Activated CD4-positive, alpha-beta T cell treated with anti-CD3 and anti-CD28 coated beads, Interleukin-2, amount 10 ng/mL, durations not matched to agents 24 days and 14 days (primary cell): ENCODE measurements at regions not wholly inside any gene's neighbourhood (a gene's known extent, or its start where the extent isn't known, plus 50 kb on each side); places are given as distances from the start of the nearest gene placed in this dataset.

Experiments used
- DNase-seq: peaks from one replicate; pipeline ENCODE4 v3.0.0; 2022
- H3K27ac Mint-ChIP-seq: one replicate; pipeline ENCODE4 v1.8.0; 2022; ENCODE audit warnings: mild to moderate bottlenecking, mixed read lengths
- H3K27me3 Mint-ChIP-seq: one replicate; pipeline ENCODE4 v1.8.0; 2022; ENCODE audit warnings: mixed read lengths
- H3K36me3 Mint-ChIP-seq: one replicate; pipeline ENCODE4 v1.8.0; 2022; ENCODE audit warnings: low read depth, mild to moderate bottlenecking, mixed read lengths
- H3K4me1 Mint-ChIP-seq: one replicate; pipeline ENCODE4 v1.8.0; 2021; ENCODE audit warnings: mixed read lengths
- H3K4me3 Mint-ChIP-seq: one replicate; pipeline ENCODE4 v1.8.0; 2022; ENCODE audit warnings: mild to moderate bottlenecking, moderate library complexity, mixed read lengths
- H3K9me3 Mint-ChIP-seq: one replicate; pipeline ENCODE4 v1.8.0; 2021; ENCODE audit warnings: mixed read lengths
- intact Hi-C: fragments of 100-400 bp; cut with micrococcal nuclease; formaldehyde crosslinking; loops from one replicate; pipeline ENCODE4 v1.15.1; 2023

GRCh38 chr4:132506568-132506967, 642.5 kb upstream of the PCDH10 start:
- no peak for DNase-seq

GRCh38 chr4:132513491-132513890, 635.6 kb upstream of the PCDH10 start:
- Mint-ChIP-seq H3K4me1 (no peaks in the 10 kb centered on the region), H3K27me3 (no peaks in the 10 kb centered on the region), H3K4me3 (no peak overlapping the region), H3K27ac (no peak overlapping the region), H3K9me3 (no peaks in the 10 kb centered on the region), H3K36me3 (no peaks in the 10 kb centered on the region)
- intact Hi-C loops, result no loop called here
- DNase-seq, result no peak

More at GRCh38 chr4:132506568-132506967, 642.5 kb upstream of the PCDH10 start:
- Mint-ChIP-seq H3K4me1 (no peaks in the 10 kb centered on the region), H3K27me3 (no peaks in the 10 kb centered on the region), H3K4me3 (no peak overlapping the region), H3K27ac (no peak overlapping the region), H3K9me3 (no peaks in the 10 kb centered on the region), H3K36me3 (no peaks in the 10 kb centered on the region)
- intact Hi-C loops, result no loop called here

- Mint-ChIP-seq H3K9me3 (no peaks in the 10 kb centered on the region), H3K27me3 (no peaks in the 10 kb centered on the region), H3K4me3 (no peak overlapping the region), H3K4me1 (no peaks in the 10 kb centered on the region), H3K27ac (no peak overlapping the region), H3K36me3 (no peaks in the 10 kb centered on the region)
- no peak for DNase-seq
- intact Hi-C loops, result no loop called here
These were observed 622.4 kb upstream of the PCDH10 start for GRCh38 chr4:132526652-132527051.

GRCh38 chr4:132527817-132528216, 621.3 kb upstream of the PCDH10 start:
- DNase-seq, result no peak
- Mint-ChIP-seq H3K27ac (no peak overlapping the region), H3K36me3 (no peaks in the 10 kb centered on the region), H3K9me3 (no peaks in the 10 kb centered on the region), H3K27me3 (no peaks in the 10 kb centered on the region), H3K4me3 (no peak overlapping the region), H3K4me1 (no peaks in the 10 kb centered on the region)
- intact Hi-C loops, result no loop called here

- DNase-seq, result no peak
- no peak overlapping the region for H3K27ac Mint-ChIP-seq
- no peak overlapping the region for H3K4me3 Mint-ChIP-seq
- no peaks in the 10 kb centered on the region for H3K4me1 Mint-ChIP-seq
- intact Hi-C loops, result no loop called here
- H3K9me3 Mint-ChIP-seq, result no peaks in the 10 kb centered on the region
- H3K36me3 Mint-ChIP-seq, result no peaks in the 10 kb centered on the region
- H3K27me3 Mint-ChIP-seq, result no peaks in the 10 kb centered on the region
These were observed 618.2 kb upstream of the PCDH10 start for GRCh38 chr4:132530861-132531260.

- H3K4me3 Mint-ChIP-seq, result no peak overlapping the region
- no peaks in the 10 kb centered on the region for H3K27me3 Mint-ChIP-seq
- intact Hi-C loops, result no loop called here
- DNase-seq, result no peak
- H3K36me3 Mint-ChIP-seq, result no peaks in the 10 kb centered on the region
- H3K4me1 Mint-ChIP-seq, result no peaks in the 10 kb centered on the region
- H3K9me3 Mint-ChIP-seq, result no peaks in the 10 kb centered on the region
- H3K27ac Mint-ChIP-seq, result no peak overlapping the region
These were observed 608.8 kb upstream of the PCDH10 start for GRCh38 chr4:132540268-132540667.

- Mint-ChIP-seq H3K9me3 (no peaks in the 10 kb centered on the region), H3K36me3 (no peaks in the 10 kb centered on the region), H3K4me3 (no peak overlapping the region), H3K4me1 (no peaks in the 10 kb centered on the region), H3K27ac (no peak overlapping the region), H3K27me3 (no peaks in the 10 kb centered on the region)
- intact Hi-C loops, result no loop called here
- no peak for DNase-seq
These were observed 608.3 kb upstream of the PCDH10 start for GRCh38 chr4:132540797-132541196.

- Mint-ChIP-seq H3K4me1 (no peaks in the 10 kb centered on the region), H3K36me3 (no peaks in the 10 kb centered on the region)
These were observed 606.9 kb upstream of the PCDH10 start for GRCh38 chr4:132542228-132542627.

GRCh38 chr4:132548463-132548862, 600.6 kb upstream of the PCDH10 start:
- no peaks in the 10 kb centered on the region for H3K4me1 Mint-ChIP-seq
- no peak for DNase-seq
- H3K36me3 Mint-ChIP-seq, result no peaks in the 10 kb centered on the region
- intact Hi-C loops, result no loop called here
- no peaks in the 10 kb centered on the region for H3K27me3 Mint-ChIP-seq
- H3K9me3 Mint-ChIP-seq, result no peaks in the 10 kb centered on the region
- no peak overlapping the region for H3K4me3 Mint-ChIP-seq
- no peak overlapping the region for H3K27ac Mint-ChIP-seq

More at GRCh38 chr4:132542228-132542627, 606.9 kb upstream of the PCDH10 start:
- no peak overlapping the region for H3K27ac Mint-ChIP-seq
- intact Hi-C loops, result no loop called here
- H3K4me3 Mint-ChIP-seq, result no peak overlapping the region
- no peaks in the 10 kb centered on the region for H3K27me3 Mint-ChIP-seq
- DNase-seq, result no peak
- H3K9me3 Mint-ChIP-seq, result no peaks in the 10 kb centered on the region

GRCh38 chr4:132556316-132556715, 592.8 kb upstream of the PCDH10 start:
- no peak overlapping the region for H3K27ac Mint-ChIP-seq
- intact Hi-C loops, result no loop called here

GRCh38 chr4:132557660-132558059, 591.4 kb upstream of the PCDH10 start:
- no peaks in the 10 kb centered on the region for H3K27me3 Mint-ChIP-seq
- H3K4me1 Mint-ChIP-seq, result no peaks in the 10 kb centered on the region
- intact Hi-C loops, result no loop called here
- no peak overlapping the region for H3K27ac Mint-ChIP-seq
- H3K9me3 Mint-ChIP-seq, result no peaks in the 10 kb centered on the region
- no peaks in the 10 kb centered on the region for H3K36me3 Mint-ChIP-seq
- no peak for DNase-seq
- H3K4me3 Mint-ChIP-seq, result no peak overlapping the region

More at GRCh38 chr4:132556316-132556715, 592.8 kb upstream of the PCDH10 start:
- H3K9me3 Mint-ChIP-seq, result no peaks in the 10 kb centered on the region
- H3K36me3 Mint-ChIP-seq, result no peaks in the 10 kb centered on the region
- no peaks in the 10 kb centered on the region for H3K4me1 Mint-ChIP-seq
- no peak for DNase-seq
- no peak overlapping the region for H3K4me3 Mint-ChIP-seq
- no peaks in the 10 kb centered on the region for H3K27me3 Mint-ChIP-seq

- intact Hi-C loops, result no loop called here
- H3K27ac Mint-ChIP-seq, result no peak overlapping the region
- H3K36me3 Mint-ChIP-seq, result no peaks in the 10 kb centered on the region
- DNase-seq, result no peak
- no peaks in the 10 kb centered on the region for H3K9me3 Mint-ChIP-seq
- no peaks in the 10 kb centered on the region for H3K27me3 Mint-ChIP-seq
- H3K4me1 Mint-ChIP-seq, result no peaks in the 10 kb centered on the region
- no peak overlapping the region for H3K4me3 Mint-ChIP-seq
These were observed 584.2 kb upstream of the PCDH10 start for GRCh38 chr4:132564920-132565319.

GRCh38 chr4:132565542-132565941, 583.6 kb upstream of the PCDH10 start:
- no peak overlapping the region for H3K27ac Mint-ChIP-seq
- H3K27me3 Mint-ChIP-seq, result no peaks in the 10 kb centered on the region
- no peaks in the 10 kb centered on the region for H3K9me3 Mint-ChIP-seq
- no peaks in the 10 kb centered on the region for H3K36me3 Mint-ChIP-seq
- H3K4me3 Mint-ChIP-seq, result no peak overlapping the region
- DNase-seq, result no peak
- intact Hi-C loops, result no loop called here
- H3K4me1 Mint-ChIP-seq, result no peaks in the 10 kb centered on the region

GRCh38 chr4:132572210-132572609, 576.9 kb upstream of the PCDH10 start:
- H3K27ac Mint-ChIP-seq, result no peak overlapping the region
- no peak for DNase-seq
- no peaks in the 10 kb centered on the region for H3K4me1 Mint-ChIP-seq
- no peaks in the 10 kb centered on the region for H3K36me3 Mint-ChIP-seq
- no peaks in the 10 kb centered on the region for H3K9me3 Mint-ChIP-seq
- no peaks in the 10 kb centered on the region for H3K27me3 Mint-ChIP-seq
- intact Hi-C loops, result no loop called here
- no peak overlapping the region for H3K4me3 Mint-ChIP-seq

- no peak overlapping the region for H3K4me3 Mint-ChIP-seq
- H3K27me3 Mint-ChIP-seq, result no peaks in the 10 kb centered on the region
- H3K27ac Mint-ChIP-seq, result no peak overlapping the region
- H3K9me3 Mint-ChIP-seq, result peaks cover 3% of the 10 kb centered on the region
- intact Hi-C loops, result no loop called here
- H3K4me1 Mint-ChIP-seq, result no peaks in the 10 kb centered on the region
- no peak for DNase-seq
- H3K36me3 Mint-ChIP-seq, result no peaks in the 10 kb centered on the region
These were observed 561.5 kb upstream of the PCDH10 start for GRCh38 chr4:132587626-132588025.
